ENCODE measurements at regions not wholly inside any gene's neighbourhood (a gene's known extent, or its start where the extent isn't known, plus 50 kb on each side); places are given as distances from the start of the nearest gene placed in this dataset.

DNA sequence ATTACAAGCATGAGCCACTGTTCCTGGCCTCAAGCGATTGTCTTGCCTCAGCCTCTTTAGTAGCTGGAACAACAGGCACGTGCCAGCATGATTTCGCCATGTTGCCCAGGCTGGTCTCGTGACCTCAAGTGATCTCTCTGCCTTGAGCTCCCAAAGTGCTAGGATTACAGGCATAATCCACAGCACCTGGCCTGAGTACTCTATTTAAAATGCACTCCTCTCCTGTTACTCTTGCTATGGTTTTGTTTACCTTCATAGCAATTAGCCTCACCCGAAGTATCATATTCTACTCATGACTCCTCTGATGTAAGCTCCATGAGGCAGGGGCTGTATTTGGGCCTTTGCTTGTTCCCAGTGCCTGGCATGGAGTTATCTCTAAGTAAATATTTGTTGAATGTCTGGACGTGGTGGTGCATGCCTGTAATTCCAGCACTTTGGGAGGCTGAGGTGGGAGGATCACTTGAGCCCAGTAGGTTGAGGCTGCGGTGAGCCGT lies 92.5 kb upstream of the SLC34A2 start:
- H3K36me3 ChIP-seq (replicated peaks): no peaks in the 10 kb centered on the region
- TF ChIP-seq, protein P1, sequence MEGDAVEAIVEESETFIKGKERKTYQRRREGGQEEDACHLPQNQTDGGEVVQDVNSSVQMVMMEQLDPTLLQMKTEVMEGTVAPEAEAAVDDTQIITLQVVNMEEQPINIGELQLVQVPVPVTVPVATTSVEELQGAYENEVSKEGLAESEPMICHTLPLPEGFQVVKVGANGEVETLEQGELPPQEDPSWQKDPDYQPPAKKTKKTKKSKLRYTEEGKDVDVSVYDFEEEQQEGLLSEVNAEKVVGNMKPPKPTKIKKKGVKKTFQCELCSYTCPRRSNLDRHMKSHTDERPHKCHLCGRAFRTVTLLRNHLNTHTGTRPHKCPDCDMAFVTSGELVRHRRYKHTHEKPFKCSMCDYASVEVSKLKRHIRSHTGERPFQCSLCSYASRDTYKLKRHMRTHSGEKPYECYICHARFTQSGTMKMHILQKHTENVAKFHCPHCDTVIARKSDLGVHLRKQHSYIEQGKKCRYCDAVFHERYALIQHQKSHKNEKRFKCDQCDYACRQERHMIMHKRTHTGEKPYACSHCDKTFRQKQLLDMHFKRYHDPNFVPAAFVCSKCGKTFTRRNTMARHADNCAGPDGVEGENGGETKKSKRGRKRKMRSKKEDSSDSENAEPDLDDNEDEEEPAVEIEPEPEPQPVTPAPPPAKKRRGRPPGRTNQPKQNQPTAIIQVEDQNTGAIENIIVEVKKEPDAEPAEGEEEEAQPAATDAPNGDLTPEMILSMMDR (IDR thresholded peaks at IDR 0.05; ENCODE audit: low read depth, low read length, missing control alignments): no peak
- no peak overlapping the region for H3K27ac ChIP-seq
- H3K27me3 ChIP-seq (replicated peaks): no peaks in the 10 kb centered on the region
- no peak overlapping the region for H3K4me3 ChIP-seq (ENCODE audit: low read depth, low read length)
- in situ Hi-C loops (cut with HindIII; ENCODE audit: low pct_ligation_motif_present, low sequenced_read_pairs): no loop called here
- DNase-seq: no peak

DNA sequence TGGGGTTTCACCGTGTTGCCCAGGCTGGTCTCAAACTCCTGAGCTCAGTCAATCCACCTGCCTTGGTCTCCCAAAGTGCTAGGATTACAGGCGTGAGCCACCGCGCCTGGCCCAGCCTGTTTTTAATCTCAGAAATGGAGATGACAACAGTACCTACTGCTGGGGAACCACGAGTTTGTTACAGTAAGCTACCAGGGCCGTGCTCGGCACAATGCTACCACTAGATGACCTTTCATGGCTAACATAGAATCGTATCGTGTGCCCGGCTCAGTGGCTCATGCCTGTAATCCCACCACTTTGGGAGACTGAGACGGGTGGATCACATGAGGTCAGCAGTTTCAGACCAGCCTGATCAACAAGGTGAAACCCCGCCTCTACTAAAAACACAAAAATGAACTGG lies 90.8 kb upstream of the SLC34A2 start:
- in situ Hi-C loops (cut with HindIII; ENCODE audit: low pct_ligation_motif_present, low sequenced_read_pairs): no loop called here
- H3K36me3 ChIP-seq (replicated peaks): no peaks in the 10 kb centered on the region
- H3K4me3 ChIP-seq (ENCODE audit: low read depth, low read length): no peak overlapping the region
- DNase-seq: no peak
- no peak overlapping the region for H3K27ac ChIP-seq
- no peaks in the 10 kb centered on the region for H3K27me3 ChIP-seq (replicated peaks)
- TF ChIP-seq, protein P1 (IDR thresholded peaks at IDR 0.05; ENCODE audit: low read depth, low read length, missing control alignments): no peak

DNA sequence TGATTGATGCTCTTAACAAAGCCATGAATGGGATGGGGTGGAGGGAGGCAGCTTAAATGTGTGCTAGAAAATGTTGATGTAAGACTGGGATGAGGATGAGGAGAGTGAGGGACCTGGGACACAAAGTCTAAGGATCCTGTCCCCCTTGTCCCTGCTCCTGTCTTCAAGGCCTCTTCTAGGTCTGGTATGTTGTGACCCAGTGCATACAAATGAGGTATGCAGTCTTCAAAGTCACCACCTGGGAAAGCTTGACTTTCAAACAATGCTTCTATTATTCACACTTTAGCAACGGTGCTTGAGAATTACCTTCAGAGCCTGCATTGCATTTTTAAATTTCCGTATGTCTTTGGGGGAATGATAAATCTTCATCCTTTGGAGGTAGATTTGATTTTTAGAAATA lies 88.4 kb upstream of the SLC34A2 start:
- H3K36me3 ChIP-seq (replicated peaks): no peaks in the 10 kb centered on the region
- H3K27ac ChIP-seq: no peak overlapping the region
- no peak for DNase-seq
- TF ChIP-seq, protein P1 (IDR thresholded peaks at IDR 0.05; ENCODE audit: low read depth, low read length, missing control alignments): no peak
- H3K27me3 ChIP-seq (replicated peaks): no peaks in the 10 kb centered on the region
- in situ Hi-C loops (cut with HindIII; ENCODE audit: low pct_ligation_motif_present, low sequenced_read_pairs): no loop called here
- H3K4me3 ChIP-seq (ENCODE audit: low read depth, low read length): no peak overlapping the region

DNA sequence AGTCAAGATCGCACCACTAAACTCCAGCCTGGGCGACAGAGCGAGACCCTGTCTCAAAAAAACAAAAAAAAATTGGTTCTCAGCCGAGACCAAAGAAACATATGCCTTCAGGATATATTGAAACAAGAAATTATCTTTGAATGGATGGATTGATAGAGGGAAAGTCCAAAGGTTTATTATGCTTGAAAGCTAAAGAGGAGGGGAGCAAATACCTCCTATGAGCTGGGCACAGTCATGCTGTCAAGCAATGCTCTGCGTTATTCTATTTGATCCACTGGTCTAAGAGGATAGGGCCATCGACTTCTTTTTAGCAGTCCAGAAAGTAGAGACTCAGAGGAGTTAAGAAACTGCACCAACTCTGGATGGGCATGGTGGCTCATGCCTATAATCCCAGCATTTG lies 85.9 kb upstream of the SLC34A2 start:
- no peak overlapping the region for H3K27ac ChIP-seq
- no peaks in the 10 kb centered on the region for H3K36me3 ChIP-seq (replicated peaks)
- no peak for DNase-seq
- no peaks in the 10 kb centered on the region for H3K27me3 ChIP-seq (replicated peaks)
- in situ Hi-C loops (cut with HindIII; ENCODE audit: low pct_ligation_motif_present, low sequenced_read_pairs): no loop called here
- no peak overlapping the region for H3K4me3 ChIP-seq (ENCODE audit: low read depth, low read length)
- TF ChIP-seq, protein P1 (IDR thresholded peaks at IDR 0.05; ENCODE audit: low read depth, low read length, missing control alignments): no peak

DNA sequence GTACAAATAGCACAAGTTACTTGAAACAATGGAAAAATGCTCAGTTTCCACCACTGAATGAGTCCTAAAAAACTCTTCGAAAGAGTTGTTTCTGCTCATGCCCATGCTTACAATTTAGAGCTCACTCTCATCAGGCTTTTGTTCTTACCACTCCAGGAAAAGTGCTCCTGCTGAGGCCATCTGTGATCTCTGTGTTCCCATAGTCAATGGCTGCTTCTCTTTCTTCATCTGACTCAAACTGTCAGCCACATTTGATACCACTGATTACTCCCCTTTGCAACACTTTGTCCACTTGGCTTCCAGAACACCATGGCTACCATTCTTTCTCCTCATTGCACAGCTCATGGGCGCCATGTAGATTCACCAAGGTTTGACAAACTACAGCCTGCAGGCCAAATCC lies 80.0 kb upstream of the SLC34A2 start:
- in situ Hi-C loops (cut with HindIII; ENCODE audit: low pct_ligation_motif_present, low sequenced_read_pairs): no loop called here

DNA sequence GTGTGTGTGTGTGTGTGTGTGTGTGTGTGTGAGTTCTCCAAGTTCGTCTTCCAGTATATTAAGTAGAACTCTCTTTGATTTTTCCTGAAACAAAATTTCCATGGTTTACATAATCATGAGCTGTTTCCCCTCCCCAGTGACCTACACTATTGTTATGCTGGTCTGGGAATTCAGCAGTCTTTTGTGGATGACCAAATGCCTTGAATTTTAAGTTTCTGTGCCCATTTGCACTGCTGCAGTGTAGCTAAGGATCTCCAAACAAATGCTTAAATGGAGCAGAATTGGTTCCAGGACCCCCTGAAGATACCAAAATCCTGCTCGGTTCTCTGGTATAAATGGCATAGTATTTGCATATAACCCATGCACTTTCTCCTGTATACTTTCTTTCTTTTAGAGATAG lies 77.2 kb upstream of the SLC34A2 start:
- in situ Hi-C loops (cut with HindIII; ENCODE audit: low pct_ligation_motif_present, low sequenced_read_pairs): no loop called here
- H3K36me3 ChIP-seq (replicated peaks): no peaks in the 10 kb centered on the region
- DNase-seq: no peak

More for the DNA sequence above, 80.0 kb upstream of the SLC34A2 start:
- Histone ChIP-seq H3K4me3 (ENCODE audit: low read depth, low read length) (no peak overlapping the region), H3K27ac (no peak overlapping the region), H3K27me3 (replicated peaks) (no peaks in the 10 kb centered on the region), H3K36me3 (replicated peaks) (no peaks in the 10 kb centered on the region)
- no peak for DNase-seq
- TF ChIP-seq, protein P1 (IDR thresholded peaks at IDR 0.05; ENCODE audit: low read depth, low read length, missing control alignments): no peak

More for the DNA sequence above, 77.2 kb upstream of the SLC34A2 start:
- H3K4me3 ChIP-seq (ENCODE audit: low read depth, low read length): no peak overlapping the region
- no peak overlapping the region for H3K27ac ChIP-seq
- H3K27me3 ChIP-seq (replicated peaks): no peaks in the 10 kb centered on the region
- TF ChIP-seq, protein P1 (IDR thresholded peaks at IDR 0.05; ENCODE audit: low read depth, low read length, missing control alignments): no peak
